ENCODE measurements at regions not wholly inside any gene's neighbourhood (a gene's known extent, or its start where the extent isn't known, plus 50 kb on each side); places are given as distances from the start of the nearest gene placed in this dataset.

DNA sequence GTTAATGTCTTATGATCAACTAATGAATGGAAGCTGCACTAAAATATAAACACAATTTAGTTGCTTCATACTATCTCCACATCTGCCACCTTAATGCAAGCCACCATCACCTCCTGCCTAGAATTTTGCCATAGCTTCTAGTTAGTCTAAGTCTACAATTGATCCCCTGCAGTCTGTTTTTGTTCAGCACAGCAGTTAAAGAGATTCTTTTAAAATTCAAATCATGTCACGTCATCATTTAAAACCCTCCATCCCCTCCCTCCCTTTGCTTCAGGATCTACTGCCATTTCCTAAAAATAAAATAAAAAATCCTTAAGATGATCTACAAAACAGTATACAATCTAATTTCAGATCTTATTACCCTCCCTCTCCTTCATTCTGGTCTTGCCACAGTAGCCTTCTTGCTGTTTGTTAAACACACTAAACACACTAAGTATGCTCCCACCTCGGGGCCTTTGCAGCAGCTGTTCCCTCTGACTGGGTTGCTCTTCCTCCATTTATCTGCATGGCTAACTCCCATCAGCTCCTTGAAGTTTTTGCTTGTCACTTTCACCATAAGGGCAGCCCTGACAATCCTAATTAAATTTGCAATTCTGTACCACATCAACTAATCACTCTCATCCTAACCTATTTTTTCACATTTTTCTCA lies 97.0 kb upstream of the FOXP2 start:
- Mint-ChIP-seq H3K4me3 (ENCODE audit: unreplicated experiment) (no peak overlapping the region), H3K27me3 (ENCODE audit: unreplicated experiment) (no peaks in the 10 kb centered on the region), H3K9me3 (ENCODE audit: unreplicated experiment) (peaks cover 4% of the 10 kb centered on the region), H3K27ac (ENCODE audit: unreplicated experiment) (no peak overlapping the region), H3K4me1 (ENCODE audit: low read depth, unreplicated experiment) (peaks cover 3% of the 10 kb centered on the region), H3K36me3 (ENCODE audit: unreplicated experiment) (peaks cover 4% of the 10 kb centered on the region)
- TF ChIP-seq, protein P1, sequence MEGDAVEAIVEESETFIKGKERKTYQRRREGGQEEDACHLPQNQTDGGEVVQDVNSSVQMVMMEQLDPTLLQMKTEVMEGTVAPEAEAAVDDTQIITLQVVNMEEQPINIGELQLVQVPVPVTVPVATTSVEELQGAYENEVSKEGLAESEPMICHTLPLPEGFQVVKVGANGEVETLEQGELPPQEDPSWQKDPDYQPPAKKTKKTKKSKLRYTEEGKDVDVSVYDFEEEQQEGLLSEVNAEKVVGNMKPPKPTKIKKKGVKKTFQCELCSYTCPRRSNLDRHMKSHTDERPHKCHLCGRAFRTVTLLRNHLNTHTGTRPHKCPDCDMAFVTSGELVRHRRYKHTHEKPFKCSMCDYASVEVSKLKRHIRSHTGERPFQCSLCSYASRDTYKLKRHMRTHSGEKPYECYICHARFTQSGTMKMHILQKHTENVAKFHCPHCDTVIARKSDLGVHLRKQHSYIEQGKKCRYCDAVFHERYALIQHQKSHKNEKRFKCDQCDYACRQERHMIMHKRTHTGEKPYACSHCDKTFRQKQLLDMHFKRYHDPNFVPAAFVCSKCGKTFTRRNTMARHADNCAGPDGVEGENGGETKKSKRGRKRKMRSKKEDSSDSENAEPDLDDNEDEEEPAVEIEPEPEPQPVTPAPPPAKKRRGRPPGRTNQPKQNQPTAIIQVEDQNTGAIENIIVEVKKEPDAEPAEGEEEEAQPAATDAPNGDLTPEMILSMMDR (IDR thresholded peaks at IDR 0.05; ENCODE audit: partially characterized antibody, unreplicated experiment), result no peak
- DNase-seq, result no peak

DNA sequence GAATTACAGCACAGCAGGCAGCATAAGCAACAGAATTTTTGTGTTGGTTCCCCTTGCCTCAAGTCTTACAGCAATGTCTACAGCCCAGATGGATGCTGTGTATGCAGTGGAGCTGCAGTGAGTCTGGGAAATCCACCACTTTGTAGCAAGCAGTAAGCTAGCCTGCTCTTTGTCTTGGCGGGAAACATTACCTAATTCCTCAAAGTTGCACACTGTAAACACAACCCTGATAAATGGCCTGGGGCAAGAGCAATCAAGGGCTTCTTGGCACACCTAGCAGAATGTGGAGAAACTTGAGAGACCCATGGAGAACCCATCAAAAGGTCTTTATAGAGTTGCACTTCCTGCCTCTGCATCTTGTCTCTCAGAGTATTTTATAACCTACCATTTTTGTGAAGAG lies 102.0 kb upstream of the FOXP2 start:
- Mint-ChIP-seq H3K27me3 (ENCODE audit: unreplicated experiment) (no peaks in the 10 kb centered on the region), H3K4me3 (ENCODE audit: unreplicated experiment) (no peak overlapping the region), H3K27ac (ENCODE audit: unreplicated experiment) (no peak overlapping the region), H3K9me3 (ENCODE audit: unreplicated experiment) (peaks cover 5% of the 10 kb centered on the region), H3K4me1 (ENCODE audit: low read depth, unreplicated experiment) (peaks cover 5% of the 10 kb centered on the region), H3K36me3 (ENCODE audit: unreplicated experiment) (no peaks in the 10 kb centered on the region)
- DNase-seq, result no peak
- TF ChIP-seq, protein P1 (IDR thresholded peaks at IDR 0.05; ENCODE audit: partially characterized antibody, unreplicated experiment), result no peak

DNA sequence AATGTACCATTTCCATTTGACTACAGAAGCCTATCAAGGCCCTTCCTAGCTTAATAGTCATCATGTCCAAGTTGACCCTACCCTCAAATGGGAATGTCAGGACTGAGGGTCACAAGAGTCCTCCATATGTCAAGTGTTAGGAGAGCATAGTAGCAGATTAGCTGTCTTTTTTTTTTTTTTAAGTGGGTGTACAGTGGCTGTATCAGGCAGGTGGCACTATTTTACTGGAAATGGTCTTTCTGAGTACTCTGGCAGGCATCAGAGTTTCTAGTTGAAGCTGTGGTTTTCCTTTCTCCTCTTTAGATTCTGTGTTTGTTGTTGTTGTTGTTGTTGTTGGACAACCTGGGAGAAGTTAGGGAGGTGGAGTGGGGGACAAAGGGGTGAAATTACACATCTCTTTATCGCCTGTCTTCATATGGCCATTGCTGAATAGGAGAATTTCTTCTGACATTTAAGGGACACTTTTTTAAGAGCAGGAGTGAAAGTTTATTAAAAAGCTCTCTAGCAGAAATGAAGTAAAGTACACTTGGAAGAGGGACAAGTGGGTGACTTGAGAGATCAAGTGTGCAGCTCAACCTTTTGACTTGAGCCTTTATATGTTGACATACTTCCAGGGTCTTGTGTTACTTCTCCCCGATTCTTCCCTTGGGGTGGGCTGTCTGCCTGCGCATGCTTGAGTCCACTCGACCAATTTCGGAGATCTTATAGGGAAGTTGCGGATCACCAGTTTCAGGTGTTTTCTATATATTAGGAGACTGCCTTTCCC lies 104.1 kb upstream of the FOXP2 start:
- Mint-ChIP-seq H3K4me1 (ENCODE audit: low read depth, unreplicated experiment) (peaks cover 5% of the 10 kb centered on the region), H3K9me3 (ENCODE audit: unreplicated experiment) (peaks cover 3% of the 10 kb centered on the region), H3K27me3 (ENCODE audit: unreplicated experiment) (no peaks in the 10 kb centered on the region), H3K36me3 (ENCODE audit: unreplicated experiment) (no peaks in the 10 kb centered on the region), H3K4me3 (ENCODE audit: unreplicated experiment) (no peak overlapping the region), H3K27ac (ENCODE audit: unreplicated experiment) (no peak overlapping the region)
- TF ChIP-seq, protein P1 (IDR thresholded peaks at IDR 0.05; ENCODE audit: partially characterized antibody, unreplicated experiment), result no peak
- no peak for DNase-seq

DNA sequence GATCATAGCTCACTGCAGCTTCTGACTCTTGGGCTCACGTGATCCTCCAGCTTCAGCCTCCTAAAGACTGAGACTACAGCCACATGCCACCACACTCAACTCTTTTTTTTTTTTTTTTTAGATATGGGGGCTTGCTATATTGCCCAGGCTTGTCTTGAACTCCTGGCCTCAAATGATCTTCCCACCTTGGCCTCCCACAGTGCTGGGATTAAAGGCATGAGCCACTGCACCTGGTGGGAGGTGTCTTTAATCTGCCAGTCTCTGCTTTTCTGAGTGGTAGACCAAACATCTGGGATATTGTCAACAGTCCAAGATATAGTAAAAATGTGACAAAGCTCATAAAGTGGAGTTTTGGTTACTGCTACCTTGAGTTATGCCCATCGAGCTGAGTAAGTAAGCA lies 104.9 kb upstream of the FOXP2 start:
- peaks cover 6% of the 10 kb centered on the region for H3K4me1 Mint-ChIP-seq (ENCODE audit: low read depth, unreplicated experiment)
- no peak overlapping the region for H3K27ac Mint-ChIP-seq (ENCODE audit: unreplicated experiment)
- H3K36me3 Mint-ChIP-seq (ENCODE audit: unreplicated experiment), result no peaks in the 10 kb centered on the region
- peaks cover 3% of the 10 kb centered on the region for H3K9me3 Mint-ChIP-seq (ENCODE audit: unreplicated experiment)
- no peak overlapping the region for H3K4me3 Mint-ChIP-seq (ENCODE audit: unreplicated experiment)
- no peaks in the 10 kb centered on the region for H3K27me3 Mint-ChIP-seq (ENCODE audit: unreplicated experiment)
- TF ChIP-seq, protein P1 (IDR thresholded peaks at IDR 0.05; ENCODE audit: partially characterized antibody, unreplicated experiment), result no peak
- DNase-seq, result no peak

DNA sequence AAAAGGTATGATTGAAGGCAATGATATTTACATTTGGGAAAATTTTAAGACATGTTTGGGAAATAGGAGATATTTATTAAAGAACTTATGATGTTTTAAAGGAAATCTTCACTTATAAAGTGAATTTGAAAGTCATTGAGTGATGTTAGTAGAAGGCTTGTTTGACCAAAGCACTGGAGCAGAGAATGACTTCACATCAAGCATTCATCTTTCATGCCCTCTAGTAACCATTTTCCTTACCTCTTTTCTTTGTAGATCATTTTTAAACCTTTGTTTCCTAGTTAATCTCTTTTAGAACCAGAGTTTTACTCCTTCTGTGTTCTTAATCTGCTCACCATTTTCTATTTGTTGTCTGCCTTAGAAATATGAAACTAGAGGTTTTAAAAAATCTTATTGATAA lies 111.3 kb upstream of the FOXP2 start:
- peaks cover 3% of the 10 kb centered on the region for H3K4me1 Mint-ChIP-seq (ENCODE audit: low read depth, unreplicated experiment)
- no peak overlapping the region for H3K4me3 Mint-ChIP-seq (ENCODE audit: unreplicated experiment)
- no peaks in the 10 kb centered on the region for H3K9me3 Mint-ChIP-seq (ENCODE audit: unreplicated experiment)
- no peak overlapping the region for H3K27ac Mint-ChIP-seq (ENCODE audit: unreplicated experiment)
- TF ChIP-seq, protein P1 (IDR thresholded peaks at IDR 0.05; ENCODE audit: partially characterized antibody, unreplicated experiment), result no peak
- no peaks in the 10 kb centered on the region for H3K27me3 Mint-ChIP-seq (ENCODE audit: unreplicated experiment)
- H3K36me3 Mint-ChIP-seq (ENCODE audit: unreplicated experiment), result no peaks in the 10 kb centered on the region
- DNase-seq, result no peak
